ENCODE measurements at regions not wholly inside any gene's neighbourhood (a gene's known extent, or its start where the extent isn't known, plus 50 kb on each side); places are given as distances from the start of the nearest gene placed in this dataset.
"Not testable (repeated sequence)": the region's sequence is repeated elsewhere in the genome, so short reads cannot be mapped to it uniquely, and the experiment has no call there.

GRCh38 chr2:78754930-78755329 lies 270.6 kb upstream of the REG3G start:
- no peak overlapping the region for H3K4me3 Mint-ChIP-seq (ENCODE audit: unreplicated experiment)
- H3K9me3 Mint-ChIP-seq (ENCODE audit: unreplicated experiment) = no peaks in the 10 kb centered on the region
- no peaks in the 10 kb centered on the region for H3K4me1 Mint-ChIP-seq (ENCODE audit: low read depth, unreplicated experiment)
- H3K36me3 Mint-ChIP-seq (ENCODE audit: unreplicated experiment) = no peaks in the 10 kb centered on the region
- TF ChIP-seq CTCF (IDR thresholded peaks at IDR 0.05; ENCODE audit: partially characterized antibody, unreplicated experiment) = no peak
- peaks cover 2% of the 10 kb centered on the region for H3K27me3 Mint-ChIP-seq (ENCODE audit: unreplicated experiment)
- DNase-seq = no peak
- no peak overlapping the region for H3K27ac Mint-ChIP-seq (ENCODE audit: unreplicated experiment)

GRCh38 chr2:78757191-78757590 lies 268.3 kb upstream of the REG3G start:
- Mint-ChIP-seq H3K4me1 (ENCODE audit: low read depth, unreplicated experiment) (no peaks in the 10 kb centered on the region), H3K9me3 (ENCODE audit: unreplicated experiment) (peaks cover 1% of the 10 kb centered on the region), H3K27me3 (ENCODE audit: unreplicated experiment) (peaks cover 4% of the 10 kb centered on the region), H3K4me3 (ENCODE audit: unreplicated experiment) (no peak overlapping the region), H3K36me3 (ENCODE audit: unreplicated experiment) (peaks cover 20% of the 10 kb centered on the region), H3K27ac (ENCODE audit: unreplicated experiment) (no peak overlapping the region)
- TF ChIP-seq CTCF (IDR thresholded peaks at IDR 0.05; ENCODE audit: partially characterized antibody, unreplicated experiment) = no peak
- no peak for DNase-seq

GRCh38 chr2:78757640-78758039 lies 267.9 kb upstream of the REG3G start:
- no peak overlapping the region for H3K27ac Mint-ChIP-seq (ENCODE audit: unreplicated experiment)
- H3K36me3 Mint-ChIP-seq (ENCODE audit: unreplicated experiment) = peaks cover 25% of the 10 kb centered on the region
- H3K27me3 Mint-ChIP-seq (ENCODE audit: unreplicated experiment) = peaks cover 6% of the 10 kb centered on the region
- TF ChIP-seq CTCF (IDR thresholded peaks at IDR 0.05; ENCODE audit: partially characterized antibody, unreplicated experiment) = no peak
- peaks cover 2% of the 10 kb centered on the region for H3K9me3 Mint-ChIP-seq (ENCODE audit: unreplicated experiment)
- no peak overlapping the region for H3K4me3 Mint-ChIP-seq (ENCODE audit: unreplicated experiment)
- H3K4me1 Mint-ChIP-seq (ENCODE audit: low read depth, unreplicated experiment) = no peaks in the 10 kb centered on the region
- no peak for DNase-seq

- not testable (repeated sequence) for H3K4me3 Mint-ChIP-seq (ENCODE audit: unreplicated experiment); H3K27me3 Mint-ChIP-seq (ENCODE audit: unreplicated experiment); H3K9me3 Mint-ChIP-seq (ENCODE audit: unreplicated experiment); H3K27ac Mint-ChIP-seq (ENCODE audit: unreplicated experiment); DNase-seq; H3K4me1 Mint-ChIP-seq (ENCODE audit: low read depth, unreplicated experiment)
- H3K36me3 Mint-ChIP-seq (ENCODE audit: unreplicated experiment) = peaks cover 29% of the 10 kb centered on the region
Observed at GRCh38 chr2:78758765-78759164, 266.7 kb upstream of the REG3G start.

- H3K4me3 Mint-ChIP-seq (ENCODE audit: unreplicated experiment) = no peak overlapping the region
- H3K9me3 Mint-ChIP-seq (ENCODE audit: unreplicated experiment) = peaks cover 6% of the 10 kb centered on the region
- no peak for TF ChIP-seq CTCF (IDR thresholded peaks at IDR 0.05; ENCODE audit: partially characterized antibody, unreplicated experiment)
- no peak for DNase-seq
- H3K27ac Mint-ChIP-seq (ENCODE audit: unreplicated experiment) = no peak overlapping the region
- peaks cover 16% of the 10 kb centered on the region for H3K36me3 Mint-ChIP-seq (ENCODE audit: unreplicated experiment)
- peaks cover 6% of the 10 kb centered on the region for H3K27me3 Mint-ChIP-seq (ENCODE audit: unreplicated experiment)
- no peaks in the 10 kb centered on the region for H3K4me1 Mint-ChIP-seq (ENCODE audit: low read depth, unreplicated experiment)
Observed at GRCh38 chr2:78766459-78766858, 259.0 kb upstream of the REG3G start.

GRCh38 chr2:78768016-78768415 lies 257.5 kb upstream of the REG3G start:
- DNase-seq = no peak
- Mint-ChIP-seq H3K9me3 (ENCODE audit: unreplicated experiment) (peaks cover 4% of the 10 kb centered on the region), H3K4me3 (ENCODE audit: unreplicated experiment) (no peak overlapping the region), H3K27ac (ENCODE audit: unreplicated experiment) (no peak overlapping the region), H3K27me3 (ENCODE audit: unreplicated experiment) (peaks cover 3% of the 10 kb centered on the region), H3K36me3 (ENCODE audit: unreplicated experiment) (peaks cover under 1% of the 10 kb centered on the region), H3K4me1 (ENCODE audit: low read depth, unreplicated experiment) (no peaks in the 10 kb centered on the region)
- TF ChIP-seq CTCF (IDR thresholded peaks at IDR 0.05; ENCODE audit: partially characterized antibody, unreplicated experiment) = no peak
